ENCODE measurements at regions not wholly inside any gene's neighbourhood (a gene's known extent, or its start where the extent isn't known, plus 50 kb on each side); places are given as distances from the start of the nearest gene placed in this dataset.

GRCh38 chr1:81374481-81374880 lies 426.3 kb upstream of the ADGRL2 start:
- no peak for TF ChIP-seq CTCF (IDR thresholded peaks at IDR 0.05)
- no peak for TF ChIP-seq EP300 (IDR thresholded peaks at IDR 0.05)
- no peak for TF ChIP-seq POLR2AphosphoS5 (IDR thresholded peaks at IDR 0.05)

All from sigmoid colon (tissue), 4 donors.